ENCODE measurements at regions not wholly inside any gene's neighbourhood (a gene's known extent, or its start where the extent isn't known, plus 50 kb on each side); places are given as distances from the start of the nearest gene placed in this dataset.

DNA sequence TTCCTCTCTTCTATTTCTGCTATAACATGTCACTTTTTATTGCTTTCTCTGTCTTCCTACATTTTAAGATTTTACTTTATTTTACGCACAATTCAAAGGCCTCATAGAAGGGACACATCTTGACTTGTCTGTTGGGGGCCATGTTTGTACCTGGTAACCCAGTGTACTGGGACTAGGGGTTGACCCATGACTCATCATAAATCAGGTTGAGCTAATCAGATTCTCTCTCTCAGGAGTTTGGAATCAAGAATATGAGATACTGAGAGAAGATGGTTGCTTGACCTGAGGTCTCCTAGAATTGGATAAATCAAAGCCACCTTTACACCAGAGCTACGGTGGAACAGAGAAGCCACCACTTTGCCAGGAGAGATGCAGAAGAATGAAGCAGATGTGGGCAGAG lies 153.0 kb downstream of the UXS1 start:
- no peak for DNase-seq

- DNase-seq = no peak
These were observed 154.3 kb downstream of the UXS1 start for GRCh38 chr2:106039634-106040315.

GRCh38 chr2:106038601-106039375 lies 155.3 kb downstream of the UXS1 start:
- no peak for DNase-seq

- no peak for DNase-seq
These were observed 156.2 kb downstream of the UXS1 start for GRCh38 chr2:106037932-106038331.

DNA sequence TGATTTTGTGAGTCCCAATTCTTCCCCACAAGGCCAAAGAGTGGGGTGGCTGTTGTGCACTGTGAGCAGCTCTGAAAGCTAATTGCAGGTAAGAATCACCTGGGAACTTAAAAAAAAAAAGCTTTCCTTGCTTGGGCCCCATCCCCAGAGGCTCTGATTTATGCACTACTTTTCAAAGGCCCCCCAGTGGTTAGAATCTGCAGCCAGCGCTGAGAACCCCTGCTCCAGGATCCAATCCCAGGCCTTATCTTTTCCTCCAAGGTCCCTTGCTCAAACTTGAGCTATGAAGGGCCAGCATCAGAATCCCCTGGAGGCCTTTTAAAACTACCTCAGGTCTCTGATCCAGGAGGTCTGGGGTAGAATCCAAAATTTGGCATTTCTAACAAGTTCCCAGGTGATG lies 156.8 kb downstream of the UXS1 start:
- no peak for DNase-seq

DNA sequence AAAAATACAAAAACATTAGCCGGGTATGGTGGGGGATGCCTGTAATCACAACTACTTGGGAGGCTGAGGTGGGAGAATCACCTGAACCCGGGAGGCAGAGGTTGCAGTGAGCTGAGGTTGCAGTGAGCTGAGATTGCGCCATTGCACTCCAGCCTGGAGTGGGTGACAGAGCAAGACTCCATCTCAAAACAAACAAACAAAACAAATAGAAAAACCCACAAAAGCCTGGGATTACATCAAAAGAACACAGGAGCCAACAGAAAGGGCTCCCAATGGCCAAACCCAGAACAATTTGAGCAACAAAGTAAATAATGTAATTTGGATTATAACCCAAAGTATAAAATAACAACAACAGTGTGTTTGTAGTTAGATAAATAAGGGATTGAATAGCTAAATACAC lies 159.8 kb downstream of the UXS1 start:
- DNase-seq = peak; percentile 44

GRCh38 chr2:106032676-106033075 lies 161.4 kb downstream of the UXS1 start:
- no peak for DNase-seq

DNA sequence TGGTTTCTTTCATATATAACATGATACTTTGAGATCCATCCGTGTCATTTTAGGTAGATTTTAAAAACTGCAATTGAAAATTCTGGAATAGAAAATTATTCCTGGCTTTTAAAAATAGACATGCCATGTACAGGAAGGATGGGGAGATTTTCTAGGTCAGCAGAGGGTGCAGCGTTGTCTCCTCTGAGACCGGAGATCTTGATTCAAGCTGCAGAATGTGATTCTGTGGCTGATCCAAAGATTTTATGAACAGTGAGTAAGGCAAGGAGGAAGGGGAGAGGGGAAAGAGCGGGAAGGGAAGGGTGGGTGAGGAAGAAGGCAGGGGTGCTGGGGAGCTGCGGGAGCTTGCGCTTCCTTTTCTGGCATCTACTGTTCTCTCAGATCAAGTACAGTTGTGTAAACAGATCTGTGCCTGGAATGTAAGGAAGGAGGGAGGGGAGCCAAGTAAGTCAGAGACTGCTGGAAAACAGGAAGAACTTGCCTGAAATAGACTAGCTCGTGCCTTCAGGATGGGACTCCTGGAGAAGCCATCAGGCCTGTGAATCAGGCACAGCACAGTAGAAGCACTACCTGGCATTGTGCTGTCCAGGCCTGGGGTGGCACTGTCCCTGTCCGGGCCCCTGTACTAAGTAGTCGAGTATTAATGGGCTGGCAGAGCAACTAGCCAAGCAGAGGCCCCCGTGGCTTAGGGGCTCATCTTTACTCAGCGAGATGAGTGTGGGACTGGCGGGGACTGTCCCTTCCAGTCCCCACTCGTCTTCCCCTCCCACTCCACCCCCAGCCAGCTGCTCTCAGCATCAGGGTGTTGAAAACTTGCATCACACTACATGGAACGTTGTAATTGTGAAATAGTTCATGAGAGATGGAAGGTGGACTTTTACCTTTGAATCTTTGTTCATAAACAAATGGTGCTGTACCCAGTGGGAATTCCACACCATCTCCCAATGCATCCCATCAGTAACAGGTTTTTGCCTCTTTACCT lies 163.5 kb downstream of the UXS1 start:
- no peak for DNase-seq

GRCh38 chr2:106028192-106028591 lies 165.9 kb downstream of the UXS1 start:
- no peak for DNase-seq

DNA sequence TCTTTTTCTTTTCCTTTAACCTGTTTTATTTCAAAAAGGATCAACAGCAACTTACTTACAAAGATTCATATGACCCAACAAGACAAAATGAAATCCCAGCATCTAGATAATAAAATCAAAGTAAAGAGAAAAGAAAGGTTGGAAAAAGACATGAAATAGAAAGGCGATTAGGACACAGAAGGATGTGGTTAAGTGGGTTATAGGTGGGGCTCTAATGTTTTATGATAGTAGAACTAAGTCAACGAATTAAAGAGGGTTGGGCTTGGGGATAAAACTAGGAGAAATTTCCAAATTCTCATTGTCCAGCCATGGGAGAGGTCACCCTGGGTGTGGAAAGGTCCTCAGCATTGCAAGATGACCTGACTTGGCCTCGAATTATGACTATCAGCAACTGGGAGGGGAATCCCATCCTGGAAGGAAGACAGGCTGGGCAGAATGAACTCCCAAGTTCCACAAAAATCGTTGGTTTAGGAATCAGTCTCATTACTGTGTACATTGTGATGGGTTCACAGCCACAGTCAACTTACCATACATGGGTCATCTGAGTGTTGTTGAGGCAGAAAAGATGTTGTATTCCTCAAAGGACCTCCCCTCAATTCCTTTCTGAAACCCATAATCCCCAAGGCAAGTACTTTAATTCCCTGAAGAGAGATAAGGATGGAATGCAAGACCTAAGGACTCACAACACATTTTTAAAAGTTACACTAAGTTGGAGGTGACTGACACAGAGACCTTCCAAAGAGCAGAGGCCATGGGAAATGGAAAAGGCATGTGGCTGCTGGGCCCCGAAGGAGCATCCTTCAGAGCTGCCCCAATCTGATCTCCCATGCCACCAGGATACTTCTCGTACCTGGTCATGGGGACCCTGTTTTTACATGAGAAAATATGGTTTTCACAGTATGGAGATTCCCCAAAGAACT lies 167.6 kb downstream of the UXS1 start:
- no peak for DNase-seq

GRCh38 chr2:106025796-106026195 lies 168.3 kb downstream of the UXS1 start:
- DNase-seq = no peak

- DNase-seq = no peak
These were observed 172.5 kb downstream of the UXS1 start for GRCh38 chr2:106021662-106022028.

DNA sequence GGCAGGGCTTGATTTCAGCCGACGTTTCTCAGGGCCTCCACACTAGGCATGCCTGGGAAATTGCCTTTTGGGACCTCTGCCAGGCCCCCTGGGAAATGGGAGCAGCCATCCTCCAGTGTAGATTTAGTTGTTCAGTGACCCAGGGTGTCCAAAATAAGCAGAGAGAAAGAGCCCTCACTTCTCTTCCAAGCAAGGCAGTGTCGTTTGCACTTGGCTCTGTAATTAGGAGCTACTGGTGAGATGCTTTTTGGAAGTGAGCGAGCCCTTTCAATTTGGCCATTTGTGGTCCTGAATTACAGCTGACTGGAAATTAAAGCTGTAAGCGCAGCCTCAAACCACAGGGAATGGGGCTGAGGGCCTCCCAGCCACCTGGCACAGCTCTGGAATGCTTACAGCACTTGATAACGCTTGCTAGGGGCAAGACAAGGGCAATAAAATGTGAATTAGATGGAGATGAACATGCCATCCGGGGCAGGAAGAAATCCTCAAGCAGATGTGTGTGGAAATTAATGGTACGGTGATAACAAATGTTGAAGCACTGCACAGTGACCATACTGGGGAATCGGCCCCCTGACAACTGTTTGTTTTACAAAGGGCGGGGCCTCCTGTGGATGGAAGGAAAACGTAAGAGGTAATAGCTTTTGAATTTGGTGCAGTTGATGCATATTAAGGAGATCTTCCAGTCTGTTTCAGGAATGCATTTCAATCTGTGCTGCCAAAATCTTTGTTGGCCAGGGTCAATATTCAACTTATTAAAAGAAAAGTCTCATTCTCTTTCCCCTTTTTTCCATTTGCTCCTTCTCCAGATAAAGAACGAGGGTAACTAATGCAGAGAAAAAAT lies 173.1 kb downstream of the UXS1 start:
- DNase-seq = no peak

GRCh38 chr2:106020032-106020431 lies 174.1 kb downstream of the UXS1 start:
- DNase-seq = no peak

DNA sequence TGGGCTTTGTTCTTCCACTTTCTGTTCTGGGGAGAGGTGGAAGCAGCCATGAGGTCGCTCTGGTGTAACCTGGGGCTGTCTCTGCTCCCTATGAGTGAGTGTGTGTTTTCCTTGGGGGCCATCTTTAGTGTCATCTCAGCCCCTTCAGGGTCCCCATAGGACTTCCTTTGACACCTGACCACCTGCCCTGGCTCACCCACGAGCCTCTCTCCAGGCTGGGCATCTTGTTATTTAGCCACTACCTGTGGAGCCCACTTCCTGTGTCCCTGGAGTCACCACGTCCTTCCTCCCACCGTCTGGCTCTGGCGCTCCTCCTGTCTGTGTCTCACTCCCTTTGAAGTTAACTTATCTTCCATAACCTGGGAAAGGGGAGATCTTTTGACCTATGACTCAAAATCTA lies 176.0 kb downstream of the UXS1 start:
- no peak for DNase-seq

- DNase-seq = no peak
These were observed 181.3 kb downstream of the UXS1 start for GRCh38 chr2:106012591-106013347.

- DNase-seq = no peak
These were observed 182.0 kb downstream of the UXS1 start for GRCh38 chr2:106012001-106012590.

GRCh38 chr2:106011380-106011779 lies 182.7 kb downstream of the UXS1 start:
- peak; percentile 69 for DNase-seq

DNA sequence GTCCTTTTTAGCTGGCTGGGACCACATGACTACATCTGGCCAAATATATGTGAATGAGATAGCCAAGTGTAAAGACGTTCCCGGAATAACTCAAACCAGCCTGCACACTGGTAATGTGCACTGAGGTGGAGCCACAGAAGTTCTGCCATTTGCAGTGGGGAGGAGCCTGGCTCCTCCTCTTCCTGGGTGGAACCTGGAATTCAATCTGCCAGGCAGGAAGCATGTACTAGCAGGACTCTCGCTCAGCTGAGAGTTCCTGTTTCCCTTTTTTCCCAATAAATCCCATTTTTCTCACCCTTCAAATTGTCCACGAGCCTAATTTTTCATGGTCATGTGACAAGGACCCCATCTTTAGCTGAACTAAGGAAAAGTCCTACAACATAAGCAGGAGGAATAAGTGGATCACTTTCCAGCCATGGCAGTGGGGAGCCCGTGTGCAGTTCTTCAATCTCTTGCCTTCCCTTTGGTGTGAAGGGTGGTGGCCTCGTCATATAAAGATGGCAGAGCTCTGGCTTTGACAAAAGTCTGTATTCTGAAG lies 183.2 kb downstream of the UXS1 start:
- DNase-seq = no peak

DNA sequence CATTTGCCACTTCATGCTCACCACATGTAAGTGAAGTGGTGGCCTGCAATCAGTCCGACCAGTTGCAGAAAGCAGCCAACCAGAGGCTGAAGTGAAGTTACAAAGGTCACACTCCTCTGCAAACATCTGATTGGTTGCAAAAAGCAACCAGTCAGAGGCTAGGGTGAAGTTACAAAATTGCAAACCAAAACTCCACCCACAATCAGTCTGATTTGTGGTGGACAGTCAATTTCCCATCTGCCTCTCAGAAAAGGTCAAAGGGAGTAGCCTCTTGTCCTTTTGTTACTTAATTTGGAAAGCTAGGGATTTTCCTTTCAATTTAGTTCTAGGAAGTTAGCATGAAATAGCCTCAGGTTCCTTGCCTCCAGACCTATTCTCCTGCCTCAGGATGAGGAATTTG lies 185.0 kb downstream of the UXS1 start:
- DNase-seq = no peak

Measured in NCI-H2029 treated with DMSO at 0.1 percent for 48 hours (cell line).